GM11168 (cell line): ENCODE measurements at regions not wholly inside any gene's neighbourhood (a gene's known extent, or its start where the extent isn't known, plus 50 kb on each side); places are given as distances from the start of the nearest gene placed in this dataset.

ENCODE experiments used
- in situ Hi-C: fragments of 300-500 bp; cut with MboI; formaldehyde crosslinking; loops from one replicate; pipeline ENCODE4 v1.12.0; 2022; ENCODE audit warnings: low sequenced_read_pairs; ENCODE audit not compliant: unreplicated experiment

DNA sequence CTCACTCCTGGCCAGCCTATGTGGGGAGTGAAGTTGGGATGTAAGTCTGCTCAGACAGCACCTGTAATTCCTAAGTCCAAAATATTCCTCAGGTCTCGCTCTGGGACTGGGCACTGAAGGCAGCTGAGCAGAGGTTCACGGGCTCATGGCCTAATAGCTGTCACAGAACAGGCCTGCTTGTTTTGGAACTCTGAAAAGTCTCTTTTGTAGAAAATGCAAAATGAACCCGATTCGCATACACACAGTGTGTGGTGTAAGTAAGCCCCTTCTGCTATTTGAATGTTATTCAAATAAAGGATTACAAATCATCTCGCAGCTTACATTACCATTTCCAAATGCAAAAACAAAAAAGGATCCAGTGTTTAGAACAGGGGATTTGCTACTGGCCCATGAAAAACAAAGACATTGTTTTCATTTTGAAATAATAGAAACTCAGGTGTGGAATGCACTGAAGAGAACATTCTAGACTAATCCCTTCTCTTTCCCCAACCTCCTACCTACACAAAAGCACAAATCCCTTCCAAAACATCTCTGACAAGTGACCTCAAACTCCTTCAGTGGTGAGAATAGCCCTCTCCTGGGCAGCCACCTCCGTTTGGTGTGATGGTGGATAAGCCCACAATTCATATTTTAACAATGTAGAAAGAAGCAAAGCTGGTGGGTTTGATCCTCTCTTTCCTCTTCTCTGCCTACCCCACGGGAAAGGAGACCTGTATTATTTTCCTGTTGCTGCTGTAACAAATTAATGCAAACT lies 118.3 kb upstream of the NCK2 start:
- in situ Hi-C loops, result no loop called here

DNA sequence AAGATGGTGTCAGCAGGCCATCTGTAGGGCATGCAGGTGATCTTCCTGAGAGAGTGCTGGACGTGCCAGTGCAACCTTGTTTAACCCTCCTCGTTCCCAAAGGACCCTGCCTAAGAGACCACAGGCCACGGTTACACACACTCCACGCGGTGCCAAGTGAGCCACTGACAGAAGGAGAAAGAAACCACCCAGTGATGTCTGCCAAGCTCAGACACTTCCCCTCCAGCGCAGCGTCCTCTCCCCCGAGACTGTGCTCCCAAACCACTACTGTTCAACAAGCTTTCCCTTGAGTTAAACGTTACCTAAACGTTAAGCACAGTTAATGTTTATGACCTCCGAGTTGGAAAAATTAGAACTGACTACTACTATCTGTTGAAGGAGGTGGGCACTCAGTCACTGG lies 119.1 kb upstream of the NCK2 start:
- in situ Hi-C loops, result no loop called here

DNA sequence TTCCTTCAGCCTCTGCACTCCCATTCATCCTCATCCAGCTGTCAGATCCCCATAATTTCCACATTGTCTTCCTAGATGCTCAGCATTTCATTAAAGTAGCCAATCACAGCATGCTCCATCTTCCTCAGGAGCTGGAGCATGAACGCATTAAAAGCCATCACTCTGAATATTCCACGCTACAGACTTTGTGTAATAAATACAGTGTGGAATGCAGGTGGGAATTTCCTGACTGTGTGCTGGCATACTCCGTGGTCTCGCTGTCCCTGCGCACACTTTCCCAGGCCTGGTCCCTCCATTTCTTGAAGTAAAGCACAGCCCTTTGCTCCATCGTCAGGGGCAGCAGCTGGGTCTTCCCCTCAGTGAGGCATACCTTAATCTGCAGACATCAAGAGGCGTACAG lies 123.7 kb upstream of the NCK2 start:
- in situ Hi-C loops, result no loop called here

GRCh38 chr2:105618351-105618659 lies 126.4 kb upstream of the NCK2 start:
- in situ Hi-C loops, result no loop called here

GRCh38 chr2:105617631-105618350 lies 126.9 kb upstream of the NCK2 start:
- in situ Hi-C loops, result no loop called here

DNA sequence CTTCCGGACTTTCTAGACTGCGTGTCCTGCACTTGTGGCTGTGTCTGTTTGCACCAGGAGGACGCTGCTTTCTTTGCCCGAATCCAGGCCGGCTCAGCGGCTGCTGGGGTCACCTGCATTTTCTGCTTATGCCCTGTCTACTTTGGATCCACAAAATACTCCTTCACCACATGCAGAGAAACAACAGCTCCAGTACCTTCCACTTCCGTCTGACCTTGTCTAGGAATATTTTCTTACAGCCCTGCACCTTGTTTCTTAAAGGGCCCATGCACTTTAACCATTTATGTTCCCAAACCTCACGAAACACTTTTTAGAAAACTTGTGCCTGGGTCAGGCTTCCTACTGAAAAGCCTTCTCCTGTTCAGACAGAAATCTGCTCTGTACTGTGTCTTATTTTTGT lies 129.4 kb upstream of the NCK2 start:
- in situ Hi-C loops, result no loop called here

DNA sequence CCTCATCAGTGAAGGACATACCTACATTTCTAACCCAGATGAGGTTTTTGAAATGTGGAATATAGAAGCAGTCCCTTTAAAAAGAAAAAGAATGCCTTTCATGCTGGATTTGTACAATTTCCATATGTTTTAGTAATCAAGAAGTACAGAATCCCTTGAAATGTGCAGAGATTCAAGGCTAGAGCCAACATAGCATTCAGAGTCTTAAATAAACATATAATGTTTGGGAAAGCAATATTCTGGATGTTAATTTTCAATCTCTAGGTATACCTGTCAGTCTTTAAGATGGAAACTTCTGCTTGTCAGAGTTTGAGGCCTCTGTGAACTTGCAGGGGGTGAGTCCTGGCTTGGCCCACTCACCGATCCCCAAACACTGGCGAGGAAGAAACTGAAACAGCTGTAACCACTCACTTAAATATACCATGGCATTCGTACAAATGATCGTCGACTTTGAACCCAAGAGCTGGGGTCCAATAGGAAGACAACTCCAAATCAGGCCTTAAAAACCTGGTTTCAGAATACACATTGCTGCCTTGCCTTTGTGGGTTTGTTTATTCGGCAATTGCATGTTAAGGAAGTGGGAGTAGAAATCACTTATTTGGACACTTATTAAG lies 132.8 kb upstream of the NCK2 start:
- in situ Hi-C loops, result no loop called here

- in situ Hi-C loops, result no loop called here
Measured at GRCh38 chr2:105611333-105611637, 133.4 kb upstream of the NCK2 start.

- in situ Hi-C loops, result no loop called here
Measured at GRCh38 chr2:105610576-105611332, 134.0 kb upstream of the NCK2 start.

- in situ Hi-C loops, result no loop called here
Measured at GRCh38 chr2:105609746-105610402, 134.8 kb upstream of the NCK2 start.

DNA sequence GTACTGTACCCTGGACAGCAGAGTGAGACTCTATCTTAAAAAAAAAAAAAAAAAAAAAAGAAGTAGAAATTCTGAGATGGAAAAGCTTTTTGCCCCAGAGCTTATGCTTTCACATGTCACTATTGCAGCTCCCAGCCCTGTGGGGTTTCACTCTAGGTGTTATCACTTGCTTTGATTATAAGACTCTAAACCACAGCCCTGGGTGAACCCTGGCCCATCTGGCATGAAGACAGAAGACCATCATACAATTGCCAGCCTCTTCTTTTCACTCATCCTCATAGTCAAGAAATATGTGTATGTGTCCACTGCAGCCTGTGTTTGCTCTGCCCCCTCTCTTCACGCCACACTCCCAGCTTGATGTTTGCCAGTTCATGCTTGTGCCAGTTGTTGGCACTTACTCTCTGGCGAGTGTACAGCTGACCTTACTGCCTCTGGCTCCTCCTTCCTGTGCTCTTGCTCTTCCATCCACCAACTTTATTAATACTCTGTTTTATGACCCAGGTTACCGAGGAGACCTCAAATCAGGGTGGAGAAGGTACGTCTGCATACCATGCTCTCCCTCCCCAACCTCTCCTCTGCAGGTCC lies 136.7 kb upstream of the NCK2 start:
- in situ Hi-C loops, result no loop called here

GRCh38 chr2:105606081-105606480 lies 138.6 kb upstream of the NCK2 start:
- in situ Hi-C loops, result no loop called here

DNA sequence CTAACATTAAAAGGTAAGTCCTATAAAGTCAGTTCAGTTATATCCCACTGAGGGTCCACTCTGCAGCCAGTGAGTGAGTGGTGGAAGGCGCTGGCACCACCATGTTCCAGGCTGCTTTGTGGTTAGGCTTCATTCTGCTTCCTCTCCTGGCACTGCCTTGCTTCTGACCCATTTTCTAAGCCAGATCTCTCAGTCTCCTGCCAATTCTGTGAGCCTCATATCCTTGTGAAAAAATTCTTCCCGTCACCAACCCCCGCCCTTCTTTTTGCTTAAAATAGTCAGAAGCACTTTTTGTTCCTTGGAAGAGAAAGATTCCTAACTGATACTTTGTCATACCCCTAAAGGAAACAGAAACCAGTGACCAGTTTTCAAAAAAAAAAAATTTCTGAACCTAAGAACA lies 139.8 kb upstream of the NCK2 start:
- in situ Hi-C loops, result no loop called here

GRCh38 chr2:105600949-105601794 lies 143.5 kb upstream of the NCK2 start:
- in situ Hi-C loops, result no loop called here

DNA sequence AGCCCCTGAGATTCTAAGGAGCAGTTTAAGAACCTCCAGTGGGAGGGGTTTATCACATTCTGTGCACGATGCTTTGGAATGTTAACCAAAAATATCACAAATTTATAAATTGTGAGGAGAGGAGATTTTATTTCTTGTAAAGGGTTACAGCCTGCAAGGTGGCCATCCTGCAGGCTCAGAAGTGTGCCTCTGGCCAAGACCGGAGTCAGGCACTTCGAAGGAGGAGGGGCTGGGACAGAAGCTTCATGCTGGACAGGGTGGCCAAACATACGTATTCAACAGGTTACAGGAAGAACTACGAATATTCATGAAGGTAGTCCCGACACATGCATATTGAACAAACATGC lies 144.1 kb upstream of the NCK2 start:
- in situ Hi-C loops, result no loop called here

DNA sequence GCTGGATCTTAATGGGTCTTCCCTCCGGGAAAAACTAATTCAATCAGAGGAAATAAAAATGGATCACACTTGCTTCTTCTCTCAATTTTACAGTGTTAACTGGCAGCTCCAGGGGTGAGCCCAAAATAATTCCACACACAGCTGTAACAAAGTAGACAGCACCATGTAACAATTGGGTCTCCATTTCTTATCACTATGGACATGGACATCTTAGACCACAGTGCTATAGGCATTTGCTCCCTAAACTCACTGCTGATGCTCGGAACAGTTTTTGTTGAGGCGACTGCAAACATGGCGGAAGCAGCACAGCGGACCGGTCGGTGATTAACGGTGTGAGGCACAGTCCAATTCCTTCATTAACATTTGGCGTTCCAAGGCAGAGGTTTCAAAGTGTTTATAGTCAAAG lies 144.7 kb upstream of the NCK2 start:
- in situ Hi-C loops, result no loop called here

GRCh38 chr2:105598829-105599698 lies 145.6 kb upstream of the NCK2 start:
- in situ Hi-C loops, result loop anchor here (25.0 kb wide), 1 partner anchor 388 kb away; no protein-coding TSS in a partner anchor
